GM12872 (cell line): ENCODE measurements at regions not wholly inside any gene's neighbourhood (a gene's known extent, or its start where the extent isn't known, plus 50 kb on each side); places are given as distances from the start of the nearest gene placed in this dataset.

ENCODE experiments used
- TF ChIP-seq, protein P1 (sequence below): IDR thresholded peaks from 3 replicates; pipeline ENCODE4 v1.5.1; 2011; ENCODE audit warnings: low read depth, mild to moderate bottlenecking, low read length, moderate library complexity; ENCODE audit not compliant: insufficient read depth

DNA sequence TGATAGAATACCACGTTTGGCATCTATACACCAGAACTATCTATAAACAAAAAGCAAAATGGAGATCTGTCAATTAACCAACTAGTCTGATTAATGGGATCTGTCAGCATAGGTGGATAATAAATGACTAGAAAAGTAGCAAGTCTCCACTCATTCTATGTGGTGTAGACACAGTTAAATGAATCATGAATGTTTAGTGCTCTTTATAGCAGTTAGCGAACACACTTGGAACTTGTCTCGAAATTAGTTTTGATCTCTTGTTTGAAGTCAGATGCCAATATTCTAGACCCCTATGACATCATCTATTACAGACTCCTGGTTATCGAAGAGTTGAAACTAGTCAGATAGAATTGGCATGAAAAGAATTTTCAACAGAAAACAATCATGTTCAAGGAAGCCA is 259.7 kb downstream of the AHR start:
- TF ChIP-seq, protein P1, sequence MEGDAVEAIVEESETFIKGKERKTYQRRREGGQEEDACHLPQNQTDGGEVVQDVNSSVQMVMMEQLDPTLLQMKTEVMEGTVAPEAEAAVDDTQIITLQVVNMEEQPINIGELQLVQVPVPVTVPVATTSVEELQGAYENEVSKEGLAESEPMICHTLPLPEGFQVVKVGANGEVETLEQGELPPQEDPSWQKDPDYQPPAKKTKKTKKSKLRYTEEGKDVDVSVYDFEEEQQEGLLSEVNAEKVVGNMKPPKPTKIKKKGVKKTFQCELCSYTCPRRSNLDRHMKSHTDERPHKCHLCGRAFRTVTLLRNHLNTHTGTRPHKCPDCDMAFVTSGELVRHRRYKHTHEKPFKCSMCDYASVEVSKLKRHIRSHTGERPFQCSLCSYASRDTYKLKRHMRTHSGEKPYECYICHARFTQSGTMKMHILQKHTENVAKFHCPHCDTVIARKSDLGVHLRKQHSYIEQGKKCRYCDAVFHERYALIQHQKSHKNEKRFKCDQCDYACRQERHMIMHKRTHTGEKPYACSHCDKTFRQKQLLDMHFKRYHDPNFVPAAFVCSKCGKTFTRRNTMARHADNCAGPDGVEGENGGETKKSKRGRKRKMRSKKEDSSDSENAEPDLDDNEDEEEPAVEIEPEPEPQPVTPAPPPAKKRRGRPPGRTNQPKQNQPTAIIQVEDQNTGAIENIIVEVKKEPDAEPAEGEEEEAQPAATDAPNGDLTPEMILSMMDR = no peak

DNA sequence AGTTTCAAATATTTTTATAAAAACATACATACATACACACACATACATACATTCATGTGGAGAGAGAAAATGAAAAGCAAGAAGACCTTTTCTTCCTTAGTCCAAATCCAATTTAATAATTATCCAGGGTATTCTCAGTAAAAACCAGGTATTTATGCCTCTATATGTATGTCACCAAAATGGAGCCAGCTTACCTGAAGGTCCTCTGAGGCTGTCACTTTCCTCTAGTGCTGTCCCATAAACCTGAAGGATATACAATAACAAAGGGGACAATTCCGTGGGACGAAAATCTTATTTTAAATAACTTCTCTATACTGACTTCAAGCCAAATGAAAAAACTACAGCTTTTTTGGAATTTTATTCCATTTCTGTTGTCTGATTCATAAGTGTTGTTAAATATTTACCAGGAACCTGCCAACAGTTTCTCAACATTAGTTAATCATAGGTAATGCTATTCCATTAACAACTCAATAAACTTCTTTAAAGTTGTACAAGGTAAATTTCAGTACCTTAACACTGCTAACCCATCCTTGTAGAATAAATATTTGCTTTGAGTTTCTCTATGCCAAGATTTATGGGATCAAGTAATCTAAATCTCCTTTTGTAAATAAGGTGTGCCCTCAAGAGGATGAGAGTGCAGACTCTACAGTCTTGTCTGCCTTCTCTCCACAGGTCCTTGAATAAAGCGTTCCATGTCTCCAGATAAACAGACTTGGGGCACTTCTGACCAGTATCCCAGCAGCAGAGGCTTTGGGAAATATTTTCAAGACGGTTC is 260.3 kb downstream of the AHR start:
- TF ChIP-seq, protein P1 = no peak

DNA sequence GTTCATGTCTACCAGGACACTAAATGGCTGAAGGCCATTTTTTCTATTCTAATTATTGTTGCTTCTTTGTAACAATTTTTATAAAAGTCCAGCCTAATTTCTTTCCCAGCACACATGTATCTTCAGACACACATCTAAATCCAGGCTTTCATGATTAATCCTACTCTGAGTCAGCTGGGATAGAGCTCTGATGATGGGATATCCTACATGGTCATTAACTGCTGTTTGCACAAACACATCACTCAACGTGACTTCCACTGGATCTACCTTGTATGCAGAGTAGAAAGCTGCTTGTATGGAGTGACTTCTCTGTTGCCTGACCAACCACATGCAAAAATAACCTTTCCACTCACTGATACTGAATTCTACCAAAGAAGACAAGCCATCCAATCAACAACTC is 260.9 kb downstream of the AHR start:
- TF ChIP-seq, protein P1 = no peak

DNA sequence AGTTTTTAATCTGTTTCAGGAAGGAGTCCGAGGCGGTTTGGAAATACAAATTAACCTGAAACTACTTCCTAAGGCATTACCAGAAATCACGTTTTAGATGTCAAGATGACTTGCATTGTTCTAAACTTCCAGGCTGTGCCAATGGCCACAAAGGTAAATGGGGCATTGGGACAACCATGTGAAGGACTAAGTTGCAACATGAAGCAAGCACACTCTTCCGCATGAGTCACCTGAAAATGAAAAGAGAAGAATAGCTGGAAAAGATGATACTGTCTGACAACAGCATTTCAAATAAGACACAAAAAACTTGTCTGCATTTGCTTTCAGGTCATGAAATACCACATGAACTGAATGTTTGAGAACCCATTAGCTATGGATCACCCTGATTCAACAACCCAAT is 262.1 kb downstream of the AHR start:
- TF ChIP-seq, protein P1 = no peak

DNA sequence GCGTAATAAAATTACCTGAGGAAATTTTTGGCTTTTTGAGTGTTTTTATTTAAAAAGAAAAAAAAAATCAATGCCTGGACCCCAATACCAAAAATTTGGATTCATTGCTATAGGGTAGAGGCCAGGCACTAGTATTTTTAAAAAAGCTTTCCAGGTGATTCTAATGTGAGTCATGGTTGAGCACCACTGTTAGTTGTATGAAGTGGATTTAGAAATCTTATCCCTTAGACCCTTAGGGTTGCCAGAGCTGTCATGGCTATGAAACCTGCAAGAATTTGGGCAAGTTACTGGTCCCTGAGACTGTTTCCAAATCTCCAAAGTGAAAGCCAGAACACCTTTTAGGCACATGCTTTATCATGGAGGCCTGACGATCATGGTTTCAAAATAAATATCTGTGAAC is 262.5 kb downstream of the AHR start:
- TF ChIP-seq, protein P1 = no peak

DNA sequence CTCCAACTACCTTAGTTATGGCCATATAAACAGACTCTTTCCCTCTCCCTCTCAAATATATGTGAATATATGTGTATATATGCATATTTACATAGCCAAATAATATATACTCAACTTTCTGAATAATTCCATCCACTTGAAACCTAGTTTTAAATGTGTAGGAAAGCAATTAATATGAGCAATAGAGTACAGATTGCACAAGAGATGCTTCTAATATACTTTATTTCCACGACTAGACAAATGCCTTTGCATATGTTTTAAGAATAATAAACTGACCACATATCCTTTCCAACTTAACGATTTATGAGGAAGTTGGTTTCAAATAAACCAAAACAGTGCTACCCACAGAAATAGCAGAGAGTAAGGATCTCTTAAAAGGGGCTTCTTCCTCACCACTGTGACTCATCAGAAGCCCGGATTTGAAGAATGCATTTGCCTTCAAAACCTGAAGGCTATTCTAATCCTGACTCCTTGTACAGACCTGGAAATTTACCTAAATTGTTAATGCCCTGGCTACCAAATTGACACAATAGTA is 266.3 kb downstream of the AHR start:
- TF ChIP-seq, protein P1 = no peak

DNA sequence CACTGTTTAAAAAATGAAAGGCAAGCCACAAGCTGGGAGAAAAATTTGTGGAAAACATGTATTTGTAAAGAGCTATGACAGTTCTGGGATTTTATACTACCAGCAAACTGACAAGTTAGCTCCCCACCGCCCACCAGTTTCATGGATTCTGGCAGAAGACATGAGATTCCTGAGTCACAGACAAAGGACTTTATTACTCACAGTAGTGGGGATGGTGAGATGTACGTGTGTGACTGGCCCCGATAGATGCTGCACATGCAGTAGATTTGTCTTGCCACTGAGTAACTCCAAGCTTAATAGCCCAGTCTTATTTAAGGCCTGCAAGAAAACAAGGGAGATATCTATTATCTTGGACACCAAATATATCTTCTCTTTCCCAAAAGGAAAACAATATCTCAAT is 281.7 kb downstream of the AHR start:
- TF ChIP-seq, protein P1 = no peak
